Upper lobe of left lung (tissue), 4 donors: ENCODE measurements at regions not wholly inside any gene's neighbourhood (a gene's known extent, or its start where the extent isn't known, plus 50 kb on each side); places are given as distances from the start of the nearest gene placed in this dataset.
"Not testable (repeated sequence)": the region's sequence is repeated elsewhere in the genome, so short reads cannot be mapped to it uniquely, and the experiment has no call there.

Experiments used
- EP300 ChIP-seq, 4 donors: sonication (generic); formaldehyde crosslinking; IDR thresholded peaks; one replicate each; pipeline ENCODE4 v1.5.1; 2017; ENCODE audit warnings: antibody characterized with exemption in 4 of 4, control low read depth in 2 of 4
- POLR2A ChIP-seq, 4 donors: fragments of 450-650 bp; IDR thresholded peaks; one replicate each; pipeline ENCODE4 v1.5.1; 2016 to 2017; ENCODE audit warnings: antibody characterized with exemption in 4 of 4, mild to moderate bottlenecking in 2 of 4
- POLR2AphosphoS5 ChIP-seq, 2 donors: sonication (generic); formaldehyde crosslinking; IDR thresholded peaks; one replicate each; pipeline ENCODE4 v1.5.1; 2017; ENCODE audit warnings: antibody characterized with exemption in 2 of 2
- TF ChIP-seq, protein P1 (sequence below), 6 experiments: fragments of 450-650 bp in 4 of 6; fragments of 200-600 bp in 2 of 6; sonication (generic) in 2 of 6; IDR thresholded peaks; one replicate each; pipeline ENCODE4 v1.5.1; 2016 to 2019; ENCODE audit warnings: antibody characterized with exemption in 6 of 6

DNA sequence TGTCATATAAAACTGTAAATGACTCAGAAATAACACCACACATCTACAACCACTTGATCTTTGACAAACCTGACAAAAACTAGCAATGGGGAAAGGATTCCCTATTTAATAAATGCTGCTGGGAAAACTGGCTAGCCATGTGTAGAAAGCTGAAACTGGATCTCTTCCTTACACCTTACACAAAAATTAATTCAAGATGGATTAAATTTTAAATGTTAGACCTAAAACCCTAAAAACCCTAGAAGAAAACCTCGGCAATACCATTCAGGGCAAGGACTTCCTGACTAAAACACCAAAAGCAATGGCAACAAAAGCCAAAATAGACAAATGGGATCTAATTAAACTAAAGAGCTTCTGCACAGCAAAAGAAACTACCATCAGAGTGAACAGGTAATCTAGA is 1315.3 kb upstream of the CNTN5 start:
- TF ChIP-seq, protein P1, sequence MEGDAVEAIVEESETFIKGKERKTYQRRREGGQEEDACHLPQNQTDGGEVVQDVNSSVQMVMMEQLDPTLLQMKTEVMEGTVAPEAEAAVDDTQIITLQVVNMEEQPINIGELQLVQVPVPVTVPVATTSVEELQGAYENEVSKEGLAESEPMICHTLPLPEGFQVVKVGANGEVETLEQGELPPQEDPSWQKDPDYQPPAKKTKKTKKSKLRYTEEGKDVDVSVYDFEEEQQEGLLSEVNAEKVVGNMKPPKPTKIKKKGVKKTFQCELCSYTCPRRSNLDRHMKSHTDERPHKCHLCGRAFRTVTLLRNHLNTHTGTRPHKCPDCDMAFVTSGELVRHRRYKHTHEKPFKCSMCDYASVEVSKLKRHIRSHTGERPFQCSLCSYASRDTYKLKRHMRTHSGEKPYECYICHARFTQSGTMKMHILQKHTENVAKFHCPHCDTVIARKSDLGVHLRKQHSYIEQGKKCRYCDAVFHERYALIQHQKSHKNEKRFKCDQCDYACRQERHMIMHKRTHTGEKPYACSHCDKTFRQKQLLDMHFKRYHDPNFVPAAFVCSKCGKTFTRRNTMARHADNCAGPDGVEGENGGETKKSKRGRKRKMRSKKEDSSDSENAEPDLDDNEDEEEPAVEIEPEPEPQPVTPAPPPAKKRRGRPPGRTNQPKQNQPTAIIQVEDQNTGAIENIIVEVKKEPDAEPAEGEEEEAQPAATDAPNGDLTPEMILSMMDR (IDR thresholded peaks at IDR 0.05), result not testable (repeated sequence)
- TF ChIP-seq EP300, POLR2A, POLR2AphosphoS5 (IDR thresholded peaks at IDR 0.05): not testable (repeated sequence)
